Astrocyte of the cerebellum (primary cell): ENCODE measurements at regions not wholly inside any gene's neighbourhood (a gene's known extent, or its start where the extent isn't known, plus 50 kb on each side); places are given as distances from the start of the nearest gene placed in this dataset.

Source experiments
- DNase-seq: peaks from one replicate; pipeline ENCODE4 v3.0.0-alpha.2; 2011; ENCODE audit warnings: low read depth
- H3K4me3 ChIP-seq: 2 replicates; pipeline ENCODE4 v1.5.1; 2011; ENCODE audit warnings: mild to moderate bottlenecking, low read depth, low read length, moderate library complexity
- CTCF ChIP-seq: IDR thresholded peaks from 2 replicates; pipeline ENCODE4 v1.5.1; 2012; ENCODE audit warnings: low read length, low read depth, moderate library complexity, mild to moderate bottlenecking; ENCODE audit errors: missing control alignments
- in situ Hi-C: cut with HindIII; loops from 2 replicates; pipeline ENCODE4 v1.10.0; 2017; ENCODE audit warnings: low sequenced_read_pairs

- TF ChIP-seq CTCF, result no peak
- H3K4me3 ChIP-seq, result no peak overlapping the region
- in situ Hi-C loops, result no loop called here
- no peak for DNase-seq
Measured at GRCh38 chr6:21469213-21469612, 124.3 kb upstream of the SOX4 start.

GRCh38 chr6:21476112-21476511, 117.4 kb upstream of the SOX4 start:
- no peak overlapping the region for H3K4me3 ChIP-seq
- in situ Hi-C loops, result no loop called here
- TF ChIP-seq CTCF, result no peak
- DNase-seq, result no peak

GRCh38 chr6:21478411-21478810, 115.1 kb upstream of the SOX4 start:
- in situ Hi-C loops, result no loop called here

GRCh38 chr6:21478883-21479539, 114.5 kb upstream of the SOX4 start:
- in situ Hi-C loops, result no loop called here
- peak; percentile 6 for DNase-seq
- H3K4me3 ChIP-seq, result no peak overlapping the region
- no peak for TF ChIP-seq CTCF

More at GRCh38 chr6:21478411-21478810, 115.1 kb upstream of the SOX4 start:
- no peak for TF ChIP-seq CTCF
- no peak overlapping the region for H3K4me3 ChIP-seq
- DNase-seq, result no peak

GRCh38 chr6:21486115-21486514, 107.4 kb upstream of the SOX4 start:
- no peak for DNase-seq
- TF ChIP-seq CTCF, result no peak
- in situ Hi-C loops, result no loop called here
- no peak overlapping the region for H3K4me3 ChIP-seq

GRCh38 chr6:21489826-21490225, 103.7 kb upstream of the SOX4 start:
- in situ Hi-C loops, result no loop called here
- no peak overlapping the region for H3K4me3 ChIP-seq
- no peak for TF ChIP-seq CTCF
- DNase-seq, result no peak

- no peak overlapping the region for H3K4me3 ChIP-seq
- in situ Hi-C loops, result no loop called here
- DNase-seq, result no peak
- no peak for TF ChIP-seq CTCF
Measured at GRCh38 chr6:21491955-21492354, 101.6 kb upstream of the SOX4 start.
